NCI-H774 (cell line): ENCODE measurements at regions not wholly inside any gene's neighbourhood (a gene's known extent, or its start where the extent isn't known, plus 50 kb on each side); places are given as distances from the start of the nearest gene placed in this dataset.

ENCODE experiments used
- DNase-seq: peaks from one replicate; lab custom pipeline; 2025; lab: John Stamatoyannopoulos, UW

GRCh38 chr18:54100920-54101470, 123.5 kb downstream of the MBD2 start:
- DNase-seq: no peak

DNA sequence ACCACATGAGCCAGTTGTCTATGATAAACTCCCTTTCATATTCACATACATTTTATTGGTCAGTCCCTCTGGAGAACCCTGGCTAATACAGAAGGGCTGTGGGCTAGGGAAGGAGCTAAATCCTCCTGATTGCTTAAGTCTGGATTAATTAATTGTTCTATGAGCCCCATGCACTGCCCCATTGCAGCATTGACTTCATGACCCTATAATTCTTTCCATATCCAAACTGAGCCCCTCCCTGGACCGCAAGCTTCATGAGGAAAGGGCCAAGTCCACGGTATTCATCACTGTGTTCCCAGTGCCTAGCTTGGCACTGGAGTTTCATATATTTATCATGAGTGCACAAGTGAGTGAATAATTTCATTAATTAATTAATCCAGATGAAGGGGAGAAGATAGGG, 124.0 kb downstream of the MBD2 start:
- DNase-seq: no peak

- DNase-seq: no peak
These were observed 130.0 kb downstream of the MBD2 start for GRCh38 chr18:54094474-54094873.

DNA sequence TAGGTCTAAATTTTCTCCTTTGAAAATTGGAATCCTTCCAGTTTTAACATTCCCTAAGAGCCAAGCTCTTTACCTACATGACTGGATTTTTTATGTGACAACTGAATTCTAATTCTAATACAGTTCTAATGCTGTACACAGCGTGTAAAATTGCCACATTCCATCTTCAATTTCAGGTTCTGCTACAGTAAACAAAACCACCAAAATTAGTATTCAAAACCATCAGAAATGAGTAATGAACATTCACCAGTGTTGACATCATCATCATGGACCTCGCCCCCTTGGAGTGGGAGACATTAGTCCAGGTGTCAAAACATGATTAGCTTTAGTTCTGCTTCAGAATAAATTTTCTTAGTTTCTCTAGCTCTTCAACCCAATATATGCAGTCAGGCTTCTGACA, 133.6 kb downstream of the MBD2 start:
- no peak for DNase-seq

GRCh38 chr18:54089749-54090459, 134.6 kb downstream of the MBD2 start:
- no peak for DNase-seq

- DNase-seq: no peak
These were observed 137.6 kb downstream of the MBD2 start for GRCh38 chr18:54086863-54087262.

GRCh38 chr18:54086046-54086802, 138.2 kb downstream of the MBD2 start:
- DNase-seq: no peak

- no peak for DNase-seq
These were observed 143.6 kb downstream of the MBD2 start for GRCh38 chr18:54080858-54081257.

DNA sequence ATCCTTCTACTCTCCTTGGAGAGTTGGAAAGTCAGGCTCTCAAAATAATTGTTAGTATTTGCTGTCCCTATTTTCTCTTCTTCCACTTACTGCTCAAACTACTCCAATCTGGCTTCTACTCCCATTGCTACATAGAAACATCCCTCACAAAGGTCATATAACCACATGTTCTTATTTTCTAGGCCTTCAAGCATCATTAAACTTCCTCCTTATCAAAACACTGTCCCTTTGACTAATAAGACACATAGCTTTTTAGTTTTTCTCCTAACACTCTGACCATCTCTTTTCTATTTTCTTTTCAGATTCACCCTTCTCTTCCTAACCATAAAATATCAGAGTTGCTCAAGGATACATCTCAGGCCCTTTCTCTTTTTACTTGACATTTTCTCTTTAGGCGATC, 148.3 kb downstream of the MBD2 start:
- no peak for DNase-seq

DNA sequence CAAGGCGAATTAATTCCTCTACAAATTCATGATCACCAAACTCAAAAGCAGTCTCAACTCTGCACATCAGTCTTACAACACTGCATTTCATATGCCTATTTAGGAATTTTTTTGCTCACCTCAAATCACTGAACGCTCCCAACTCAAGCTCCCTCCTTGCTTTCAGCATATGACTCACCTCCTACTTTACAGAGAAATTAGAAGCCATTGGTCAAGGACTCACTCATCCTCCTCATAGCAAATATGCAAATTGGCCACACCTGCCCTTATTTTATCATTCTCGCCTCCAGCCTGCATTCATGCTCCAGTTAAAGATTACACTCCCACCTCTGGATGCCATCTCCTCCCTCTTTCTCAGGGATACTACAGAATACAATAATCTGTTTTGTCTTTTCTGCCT, 148.8 kb downstream of the MBD2 start:
- no peak for DNase-seq

- no peak for DNase-seq
These were observed 154.7 kb downstream of the MBD2 start for GRCh38 chr18:54069729-54070128.

- no peak for DNase-seq
These were observed 164.0 kb downstream of the MBD2 start for GRCh38 chr18:54060343-54061005.

DNA sequence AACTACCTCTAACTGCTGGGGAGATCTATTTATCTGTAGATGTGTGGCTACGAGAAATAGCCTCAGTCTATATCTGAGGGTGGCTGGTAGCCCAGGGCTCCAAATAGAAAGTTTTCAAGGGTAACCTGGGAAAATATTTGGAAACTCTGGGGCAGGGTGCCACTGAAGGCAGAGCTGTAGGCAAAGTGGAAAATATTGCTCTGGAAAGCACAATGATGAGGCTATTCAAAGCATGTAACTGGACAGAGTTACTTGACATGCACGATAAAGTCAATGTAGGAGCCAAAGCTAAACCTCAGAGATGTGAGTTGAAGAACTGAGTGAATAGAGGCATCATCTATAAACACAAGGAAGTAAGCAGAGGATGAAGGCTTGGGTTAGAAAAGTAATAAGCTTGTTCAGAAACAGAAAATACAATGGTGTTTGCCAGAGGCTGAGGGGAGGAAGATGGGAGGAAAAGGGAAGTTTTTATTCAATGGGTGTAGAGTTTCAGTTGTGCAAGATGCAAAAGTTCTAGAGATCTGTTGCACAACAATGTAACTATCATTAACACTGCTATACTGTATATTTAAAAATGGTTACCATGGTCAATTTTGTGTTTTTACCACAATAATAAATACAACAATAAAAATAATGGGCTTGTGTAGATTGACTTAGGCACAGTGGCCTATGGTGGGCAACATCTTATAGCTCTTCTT, 171.6 kb downstream of the MBD2 start:
- DNase-seq: no peak

GRCh38 chr18:54052259-54052658, 172.2 kb downstream of the MBD2 start:
- DNase-seq: no peak

- no peak for DNase-seq
These were observed 180.8 kb downstream of the MBD2 start for GRCh38 chr18:54043484-54044251.

- no peak for DNase-seq
These were observed 188.5 kb downstream of the MBD2 start for GRCh38 chr18:54035927-54036326.

GRCh38 chr18:54033052-54033451, 191.4 kb downstream of the MBD2 start:
- no peak for DNase-seq

DNA sequence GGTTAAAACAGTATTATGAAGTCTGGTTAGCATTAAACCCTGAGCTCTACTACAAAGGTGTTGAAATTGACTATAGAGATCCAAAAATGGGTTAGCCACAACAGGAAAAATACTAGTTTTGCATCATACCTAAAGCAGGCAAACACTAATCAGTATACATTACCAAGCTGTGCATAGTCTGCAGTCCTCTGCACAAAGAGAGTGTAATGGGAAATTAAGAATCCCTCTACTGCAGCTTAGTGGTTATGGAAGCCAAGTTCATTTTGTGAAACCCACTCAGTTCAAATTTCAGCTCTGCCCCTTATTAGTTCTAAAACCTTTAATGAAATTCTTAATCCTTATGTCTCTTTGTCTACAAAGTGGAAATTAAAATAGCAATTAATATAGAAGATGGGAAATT, 192.1 kb downstream of the MBD2 start:
- DNase-seq: no peak

GRCh38 chr18:54031243-54031642, 193.2 kb downstream of the MBD2 start:
- no peak for DNase-seq

DNA sequence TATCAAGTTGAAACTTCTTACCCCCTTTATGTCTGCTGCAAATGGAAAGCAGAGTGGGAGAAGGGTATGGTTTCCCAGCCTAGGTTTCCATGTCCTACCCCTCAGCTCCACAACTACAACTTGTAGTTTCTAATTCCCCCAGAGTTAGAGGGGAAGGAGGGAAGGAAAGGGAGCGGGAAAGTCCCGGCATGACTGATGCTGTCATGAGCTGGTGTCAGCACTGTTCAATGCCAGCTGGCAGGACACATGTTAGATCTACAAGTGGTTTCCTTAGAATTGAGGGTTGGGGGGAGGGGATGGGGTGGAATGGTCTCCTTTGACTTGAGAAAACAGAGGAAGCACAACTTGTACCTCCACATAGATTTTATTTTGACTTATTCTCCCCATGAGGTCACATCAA, 194.0 kb downstream of the MBD2 start:
- no peak for DNase-seq

GRCh38 chr18:54023471-54023870, 201.0 kb downstream of the MBD2 start:
- DNase-seq: no peak
